GM23338 (cell line): ENCODE measurements at regions not wholly inside any gene's neighbourhood (a gene's known extent, or its start where the extent isn't known, plus 50 kb on each side); places are given as distances from the start of the nearest gene placed in this dataset.

Experiments used
- ATAC-seq: fragments of 200-7000 bp; cut with Tn5 transposase; 3 replicates; pipeline ENCODE4 v1.9.1; 2020
- DNase-seq: peaks from one replicate; pipeline ENCODE4 v3.0.0-alpha.2; 2015; ENCODE audit warnings: low spot score
- H2AFZ ChIP-seq: fragments of 200-600 bp; sonication (generic); 2 replicates; pipeline ENCODE4 v1.8.0; 2016; ENCODE audit warnings: antibody characterized with exemption, mild to moderate bottlenecking, moderate library complexity
- H3F3A ChIP-seq: fragments of 200-600 bp; sonication (generic); replicated peaks from 2 replicates; pipeline ENCODE4 v1.8.0; 2017; ENCODE audit warnings: antibody characterized with exemption, mixed run types, low read depth
- H3K27ac ChIP-seq: fragments of 200-600 bp; sonication (generic); 2 replicates; pipeline ENCODE4 v1.6.1; 2016; ENCODE audit warnings: low read depth
- H3K27me3 ChIP-seq: fragments of 200-600 bp; sonication (generic); 2 replicates; pipeline ENCODE4 v1.8.0; 2016; ENCODE audit warnings: mild to moderate bottlenecking, mixed run types, moderate library complexity; ENCODE audit not compliant: insufficient read depth
- H3K36me3 ChIP-seq: fragments of 200-600 bp; sonication (generic); 2 replicates; pipeline ENCODE4 v1.8.0; 2016; ENCODE audit warnings: mild to moderate bottlenecking; ENCODE audit not compliant: insufficient read depth
- H3K4me1 ChIP-seq: fragments of 200-600 bp; sonication (generic); 2 replicates; pipeline ENCODE4 v1.8.0; 2016; ENCODE audit warnings: mild to moderate bottlenecking, moderate library complexity; ENCODE audit not compliant: insufficient read depth
- H3K4me2 ChIP-seq: fragments of 200-600 bp; sonication (generic); 2 replicates; pipeline ENCODE4 v1.7.1; 2017; ENCODE audit warnings: mixed run types
- H3K4me3 ChIP-seq: fragments of 200-600 bp; sonication (generic); 2 replicates; pipeline ENCODE4 v1.6.1; 2016; ENCODE audit warnings: mixed run types
- H3K79me2 ChIP-seq: fragments of 200-600 bp; sonication (generic); replicated peaks from 2 replicates; pipeline ENCODE4 v1.8.0; 2017; ENCODE audit warnings: mild to moderate bottlenecking; ENCODE audit not compliant: insufficient read depth
- H3K9me2 ChIP-seq: fragments of 200-600 bp; sonication (generic); 2 replicates; pipeline ENCODE4 v1.8.0; 2017; ENCODE audit not compliant: insufficient read depth
- H4K20me1 ChIP-seq: fragments of 200-600 bp; sonication (generic); replicated peaks from 2 replicates; pipeline ENCODE4 v1.8.0; 2017; ENCODE audit warnings: mild to moderate bottlenecking; ENCODE audit not compliant: insufficient read depth
- H3K27ac Mint-ChIP-seq: 2 replicates; pipeline ENCODE4 v1.8.0; 2020; ENCODE audit warnings: inconsistent platforms, mild to moderate bottlenecking, moderate library complexity, mixed read lengths
- H3K27me3 Mint-ChIP-seq: 3 replicates; pipeline ENCODE4 v1.8.0; 2022; ENCODE audit warnings: low read depth, mild to moderate bottlenecking, moderate library complexity, mixed read lengths, inconsistent platforms; ENCODE audit not compliant: insufficient read depth, poor library complexity
- H3K36me3 Mint-ChIP-seq: 3 replicates; pipeline ENCODE4 v1.8.0; 2021; ENCODE audit warnings: low read depth, mild to moderate bottlenecking, inconsistent platforms, moderate library complexity, mixed read lengths
- H3K4me1 Mint-ChIP-seq: 3 replicates; pipeline ENCODE4 v1.8.0; 2020; ENCODE audit warnings: mild to moderate bottlenecking, inconsistent platforms, mixed read lengths
- H3K4me3 Mint-ChIP-seq: 3 replicates; pipeline ENCODE4 v1.8.0; 2021; ENCODE audit warnings: moderate library complexity, mild to moderate bottlenecking, inconsistent platforms, mixed read lengths
- H3K9me3 Mint-ChIP-seq: 3 replicates; pipeline ENCODE4 v1.8.0; 2020; ENCODE audit warnings: moderate library complexity, mild to moderate bottlenecking, inconsistent platforms, mixed read lengths
- JUNB ChIP-seq: IDR thresholded peaks from one replicate; pipeline ENCODE4 v1.6.1; 2016; ENCODE audit warnings: antibody characterized with exemption; ENCODE audit not compliant: unreplicated experiment
- STAT1 ChIP-seq: IDR thresholded peaks from one replicate; pipeline ENCODE4 v1.6.1; 2016; ENCODE audit warnings: antibody characterized with exemption; ENCODE audit not compliant: unreplicated experiment
- ZNF114 ChIP-seq: fragments of 250-450 bp; sonication (Bioruptor Pico); IDR thresholded peaks from 2 replicates; pipeline ENCODE4 v1.5.0; 2020; ENCODE audit warnings: mild to moderate bottlenecking, moderate library complexity
- ZNF331 ChIP-seq: fragments of 250-450 bp; sonication (Bioruptor Pico); IDR thresholded peaks from 2 replicates; pipeline ENCODE4 v1.5.0; 2020; ENCODE audit warnings: low read depth, mild to moderate bottlenecking, moderate library complexity
- TF ChIP-seq, protein P1 (sequence below): IDR thresholded peaks from one replicate; pipeline ENCODE4 v1.6.1; 2018; ENCODE audit warnings: antibody characterized with exemption; ENCODE audit not compliant: unreplicated experiment
- TF ChIP-seq, protein P2 (sequence below): IDR thresholded peaks from 2 replicates; pipeline ENCODE4 v1.6.1; 2016; ENCODE audit warnings: antibody characterized with exemption
- TF ChIP-seq, protein P3 (sequence below): fragments of 250-450 bp; sonication (Bioruptor Pico); IDR thresholded peaks from 2 replicates; pipeline ENCODE4 v1.5.0; 2020; ENCODE audit warnings: mild to moderate bottlenecking, moderate library complexity

- H3K27ac ChIP-seq: no peak overlapping the region
- Mint-ChIP-seq H3K9me3 (peaks cover under 1% of the 10 kb centered on the region; the same call in 1 of the 3 replicates), H3K27ac (no peak overlapping the region), H3K4me3 (no peak overlapping the region), H3K27me3 (no peaks in the 10 kb centered on the region), H3K36me3 (peaks cover under 1% of the 10 kb centered on the region; the same call in 1 of the 3 replicates), H3K4me1 (no peaks in the 10 kb centered on the region; the same call in 2 of the 3 replicates)
- no peaks in the 10 kb centered on the region for H3F3A ChIP-seq
- no peaks in the 10 kb centered on the region for H3K36me3 ChIP-seq
- H3K4me3 ChIP-seq: no peak overlapping the region
- DNase-seq (no peak), ATAC-seq (no peak)
- no peaks in the 10 kb centered on the region for H3K27me3 ChIP-seq
- H2AFZ ChIP-seq: no peak overlapping the region
- peaks cover 11% of the 10 kb centered on the region; the same call in 1 of the 2 replicates for H3K9me2 ChIP-seq
- H3K4me1 ChIP-seq: no peaks in the 10 kb centered on the region
- H3K4me2 ChIP-seq: no peak overlapping the region
- H4K20me1 ChIP-seq: no peaks in the 10 kb centered on the region
- H3K79me2 ChIP-seq: no peaks in the 10 kb centered on the region
- TF ChIP-seq, protein P1, sequence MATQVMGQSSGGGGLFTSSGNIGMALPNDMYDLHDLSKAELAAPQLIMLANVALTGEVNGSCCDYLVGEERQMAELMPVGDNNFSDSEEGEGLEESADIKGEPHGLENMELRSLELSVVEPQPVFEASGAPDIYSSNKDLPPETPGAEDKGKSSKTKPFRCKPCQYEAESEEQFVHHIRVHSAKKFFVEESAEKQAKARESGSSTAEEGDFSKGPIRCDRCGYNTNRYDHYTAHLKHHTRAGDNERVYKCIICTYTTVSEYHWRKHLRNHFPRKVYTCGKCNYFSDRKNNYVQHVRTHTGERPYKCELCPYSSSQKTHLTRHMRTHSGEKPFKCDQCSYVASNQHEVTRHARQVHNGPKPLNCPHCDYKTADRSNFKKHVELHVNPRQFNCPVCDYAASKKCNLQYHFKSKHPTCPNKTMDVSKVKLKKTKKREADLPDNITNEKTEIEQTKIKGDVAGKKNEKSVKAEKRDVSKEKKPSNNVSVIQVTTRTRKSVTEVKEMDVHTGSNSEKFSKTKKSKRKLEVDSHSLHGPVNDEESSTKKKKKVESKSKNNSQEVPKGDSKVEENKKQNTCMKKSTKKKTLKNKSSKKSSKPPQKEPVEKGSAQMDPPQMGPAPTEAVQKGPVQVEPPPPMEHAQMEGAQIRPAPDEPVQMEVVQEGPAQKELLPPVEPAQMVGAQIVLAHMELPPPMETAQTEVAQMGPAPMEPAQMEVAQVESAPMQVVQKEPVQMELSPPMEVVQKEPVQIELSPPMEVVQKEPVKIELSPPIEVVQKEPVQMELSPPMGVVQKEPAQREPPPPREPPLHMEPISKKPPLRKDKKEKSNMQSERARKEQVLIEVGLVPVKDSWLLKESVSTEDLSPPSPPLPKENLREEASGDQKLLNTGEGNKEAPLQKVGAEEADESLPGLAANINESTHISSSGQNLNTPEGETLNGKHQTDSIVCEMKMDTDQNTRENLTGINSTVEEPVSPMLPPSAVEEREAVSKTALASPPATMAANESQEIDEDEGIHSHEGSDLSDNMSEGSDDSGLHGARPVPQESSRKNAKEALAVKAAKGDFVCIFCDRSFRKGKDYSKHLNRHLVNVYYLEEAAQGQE: no peak
- no peak for TF ChIP-seq ZNF114 (CRISPR knock-in tag)
- no peak for TF ChIP-seq ZNF331 (CRISPR knock-in tag)
Measured at GRCh38 chr1:172902200-172902599, 148.5 kb downstream of the TNFSF18 start.

DNA sequence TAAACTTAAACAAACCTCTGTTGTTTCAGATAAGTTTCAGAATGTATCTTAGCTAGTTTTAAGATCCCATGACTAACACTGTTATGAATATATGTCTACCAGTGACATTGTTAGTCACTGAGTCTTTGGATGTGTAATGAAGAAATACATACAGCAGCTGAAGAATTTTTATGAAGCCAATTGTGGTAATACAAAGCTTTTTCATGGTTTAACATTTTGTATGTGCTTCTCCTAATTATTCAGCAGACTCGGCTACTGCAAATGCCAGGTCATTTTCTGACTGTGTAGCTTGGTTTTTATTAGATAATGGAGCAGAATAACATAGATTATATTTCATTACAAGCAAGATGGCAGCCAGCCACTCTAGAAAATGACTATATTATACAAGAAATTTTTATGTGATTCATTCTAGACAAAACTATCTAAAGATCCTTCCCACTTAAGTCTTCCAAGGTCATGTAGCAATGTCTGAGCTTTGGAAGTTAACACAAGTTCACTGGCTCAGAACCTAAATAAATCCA, 147.8 kb downstream of the TNFSF18 start:
- no peak overlapping the region for H3K4me3 ChIP-seq
- ATAC-seq (no peak), DNase-seq (no peak)
- peaks cover 11% of the 10 kb centered on the region; the same call in 1 of the 2 replicates for H3K9me2 ChIP-seq
- no peak overlapping the region for H3K27ac Mint-ChIP-seq
- H3K4me3 Mint-ChIP-seq: no peak overlapping the region
- peaks cover 7% of the 10 kb centered on the region; the same call in 1 of the 3 replicates for H3K9me3 Mint-ChIP-seq
- H3K4me2 ChIP-seq: no peak overlapping the region
- peaks cover 4% of the 10 kb centered on the region; the same call in 1 of the 3 replicates for H3K36me3 Mint-ChIP-seq
- H3K36me3 ChIP-seq: no peaks in the 10 kb centered on the region
- H3K4me1 ChIP-seq: no peaks in the 10 kb centered on the region
- H3K27me3 ChIP-seq: no peaks in the 10 kb centered on the region
- H2AFZ ChIP-seq: 0 out of 2 replicates have a peak overlapping the region, but pooled peaks have one; percentile 24
- H3K79me2 ChIP-seq: no peaks in the 10 kb centered on the region
- no peaks in the 10 kb centered on the region; the same call in 2 of the 3 replicates for H3K4me1 Mint-ChIP-seq
- peaks cover 2% of the 10 kb centered on the region for H3K27me3 Mint-ChIP-seq
- H4K20me1 ChIP-seq: no peaks in the 10 kb centered on the region
- H3K27ac ChIP-seq: no peak overlapping the region
- no peaks in the 10 kb centered on the region for H3F3A ChIP-seq
- TF ChIP-seq STAT1 (no peak), JUNB (no peak)
- TF ChIP-seq, protein P2, sequence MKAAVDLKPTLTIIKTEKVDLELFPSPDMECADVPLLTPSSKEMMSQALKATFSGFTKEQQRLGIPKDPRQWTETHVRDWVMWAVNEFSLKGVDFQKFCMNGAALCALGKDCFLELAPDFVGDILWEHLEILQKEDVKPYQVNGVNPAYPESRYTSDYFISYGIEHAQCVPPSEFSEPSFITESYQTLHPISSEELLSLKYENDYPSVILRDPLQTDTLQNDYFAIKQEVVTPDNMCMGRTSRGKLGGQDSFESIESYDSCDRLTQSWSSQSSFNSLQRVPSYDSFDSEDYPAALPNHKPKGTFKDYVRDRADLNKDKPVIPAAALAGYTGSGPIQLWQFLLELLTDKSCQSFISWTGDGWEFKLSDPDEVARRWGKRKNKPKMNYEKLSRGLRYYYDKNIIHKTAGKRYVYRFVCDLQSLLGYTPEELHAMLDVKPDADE: no peak
- TF ChIP-seq, protein P3, sequence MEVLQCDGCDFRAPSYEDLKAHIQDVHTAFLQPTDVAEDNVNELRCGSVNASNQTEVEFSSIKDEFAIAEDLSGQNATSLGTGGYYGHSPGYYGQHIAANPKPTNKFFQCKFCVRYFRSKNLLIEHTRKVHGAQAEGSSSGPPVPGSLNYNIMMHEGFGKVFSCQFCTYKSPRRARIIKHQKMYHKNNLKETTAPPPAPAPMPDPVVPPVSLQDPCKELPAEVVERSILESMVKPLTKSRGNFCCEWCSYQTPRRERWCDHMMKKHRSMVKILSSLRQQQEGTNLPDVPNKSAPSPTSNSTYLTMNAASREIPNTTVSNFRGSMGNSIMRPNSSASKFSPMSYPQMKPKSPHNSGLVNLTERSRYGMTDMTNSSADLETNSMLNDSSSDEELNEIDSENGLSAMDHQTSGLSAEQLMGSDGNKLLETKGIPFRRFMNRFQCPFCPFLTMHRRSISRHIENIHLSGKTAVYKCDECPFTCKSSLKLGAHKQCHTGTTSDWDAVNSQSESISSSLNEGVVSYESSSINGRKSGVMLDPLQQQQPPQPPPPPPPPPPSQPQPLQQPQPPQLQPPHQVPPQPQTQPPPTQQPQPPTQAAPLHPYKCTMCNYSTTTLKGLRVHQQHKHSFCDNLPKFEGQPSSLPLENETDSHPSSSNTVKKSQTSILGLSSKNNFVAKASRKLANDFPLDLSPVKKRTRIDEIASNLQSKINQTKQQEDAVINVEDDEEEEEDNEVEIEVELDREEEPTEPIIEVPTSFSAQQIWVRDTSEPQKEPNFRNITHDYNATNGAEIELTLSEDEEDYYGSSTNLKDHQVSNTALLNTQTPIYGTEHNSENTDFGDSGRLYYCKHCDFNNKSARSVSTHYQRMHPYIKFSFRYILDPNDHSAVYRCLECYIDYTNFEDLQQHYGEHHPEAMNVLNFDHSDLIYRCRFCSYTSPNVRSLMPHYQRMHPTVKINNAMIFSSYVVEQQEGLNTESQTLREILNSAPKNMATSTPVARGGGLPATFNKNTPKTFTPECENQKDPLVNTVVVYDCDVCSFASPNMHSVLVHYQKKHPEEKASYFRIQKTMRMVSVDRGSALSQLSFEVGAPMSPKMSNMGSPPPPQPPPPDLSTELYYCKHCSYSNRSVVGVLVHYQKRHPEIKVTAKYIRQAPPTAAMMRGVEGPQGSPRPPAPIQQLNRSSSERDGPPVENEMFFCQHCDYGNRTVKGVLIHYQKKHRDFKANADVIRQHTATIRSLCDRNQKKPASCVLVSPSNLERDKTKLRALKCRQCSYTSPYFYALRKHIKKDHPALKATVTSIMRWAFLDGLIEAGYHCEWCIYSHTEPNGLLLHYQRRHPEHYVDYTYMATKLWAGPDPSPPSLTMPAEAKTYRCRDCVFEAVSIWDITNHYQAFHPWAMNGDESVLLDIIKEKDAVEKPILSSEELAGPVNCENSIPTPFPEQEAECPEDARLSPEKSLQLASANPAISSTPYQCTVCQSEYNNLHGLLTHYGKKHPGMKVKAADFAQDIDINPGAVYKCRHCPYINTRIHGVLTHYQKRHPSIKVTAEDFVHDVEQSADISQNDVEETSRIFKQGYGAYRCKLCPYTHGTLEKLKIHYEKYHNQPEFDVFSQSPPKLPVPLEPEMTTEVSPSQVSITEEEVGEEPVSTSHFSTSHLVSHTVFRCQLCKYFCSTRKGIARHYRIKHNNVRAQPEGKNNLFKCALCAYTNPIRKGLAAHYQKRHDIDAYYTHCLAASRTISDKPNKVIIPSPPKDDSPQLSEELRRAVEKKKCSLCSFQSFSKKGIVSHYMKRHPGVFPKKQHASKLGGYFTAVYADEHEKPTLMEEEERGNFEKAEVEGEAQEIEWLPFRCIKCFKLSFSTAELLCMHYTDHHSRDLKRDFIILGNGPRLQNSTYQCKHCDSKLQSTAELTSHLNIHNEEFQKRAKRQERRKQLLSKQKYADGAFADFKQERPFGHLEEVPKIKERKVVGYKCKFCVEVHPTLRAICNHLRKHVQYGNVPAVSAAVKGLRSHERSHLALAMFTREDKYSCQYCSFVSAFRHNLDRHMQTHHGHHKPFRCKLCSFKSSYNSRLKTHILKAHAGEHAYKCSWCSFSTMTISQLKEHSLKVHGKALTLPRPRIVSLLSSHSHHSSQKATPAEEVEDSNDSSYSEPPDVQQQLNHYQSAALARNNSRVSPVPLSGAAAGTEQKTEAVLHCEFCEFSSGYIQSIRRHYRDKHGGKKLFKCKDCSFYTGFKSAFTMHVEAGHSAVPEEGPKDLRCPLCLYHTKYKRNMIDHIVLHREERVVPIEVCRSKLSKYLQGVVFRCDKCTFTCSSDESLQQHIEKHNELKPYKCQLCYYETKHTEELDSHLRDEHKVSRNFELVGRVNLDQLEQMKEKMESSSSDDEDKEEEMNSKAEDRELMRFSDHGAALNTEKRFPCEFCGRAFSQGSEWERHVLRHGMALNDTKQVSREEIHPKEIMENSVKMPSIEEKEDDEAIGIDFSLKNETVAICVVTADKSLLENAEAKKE (CRISPR knock-in tag): no peak
